Panc1 (cell line): ENCODE measurements at regions not wholly inside any gene's neighbourhood (a gene's known extent, or its start where the extent isn't known, plus 50 kb on each side); places are given as distances from the start of the nearest gene placed in this dataset.

Experiments used
- ATAC-seq: fragments of 200-7000 bp; cut with Tn5 transposase; 2 replicates; pipeline ENCODE4 v1.9.1; 2020; ENCODE audit warnings: mild to moderate bottlenecking, moderate library complexity
- BruUV-seq: library from RNA; stranded (reverse); fragments of 400-500 nt; replicated peaks from 2 replicates; lab custom pipeline; 2021; lab: Mats Ljungman, UMichigan
- CTCF ChIA-PET: fragments of 300-600 bp; sonication (Branson Sonifier 250); formaldehyde crosslinking; loops from one replicate; lab custom pipeline; 2022; ENCODE audit warnings: antibody characterized with exemption; lab: Charles Lee
- POLR2A ChIA-PET: fragments of 300-600 bp; sonication (Branson Sonifier 250); formaldehyde crosslinking; loops from one replicate; lab custom pipeline; 2022; ENCODE audit warnings: antibody characterized with exemption; lab: Charles Lee
- DNase-seq: peaks from one replicate; pipeline ENCODE4 v3.0.0-alpha.2; 2010; ENCODE audit warnings: low read depth, low spot score
- H3K27ac ChIP-seq: 2 replicates; pipeline ENCODE4 v1.5.1; 2011; ENCODE audit warnings: mild to moderate bottlenecking, low read length, inconsistent platforms
- H3K27me3 ChIP-seq: fragments of 200-500 bp; sonication (Bioruptor generic); 2 replicates; pipeline ENCODE4 v1.6.0; 2014; ENCODE audit warnings: low read length, inconsistent platforms; ENCODE audit not compliant: control insufficient read depth, insufficient read depth
- H3K36me3 ChIP-seq: fragments of 200-500 bp; sonication (Bioruptor generic); 2 replicates; pipeline ENCODE4 v1.5.1; 2014; ENCODE audit warnings: inconsistent platforms, mild to moderate bottlenecking, low read length, moderate library complexity; ENCODE audit not compliant: control insufficient read depth, insufficient read depth
- H3K4me1 ChIP-seq: 2 replicates; pipeline ENCODE4 v1.5.1; 2011; ENCODE audit warnings: inconsistent platforms, mild to moderate bottlenecking, low read length, moderate library complexity; ENCODE audit not compliant: control insufficient read depth, insufficient read depth
- H3K4me3 ChIP-seq, 2 experiments: 2 replicates each; pipeline ENCODE4 v1.5.1; 2011 to 2012; ENCODE audit warnings: low read depth in 2 of 2, low read length in 2 of 2, mild to moderate bottlenecking in 2 of 2, inconsistent platforms in 1 of 2, moderate library complexity in 1 of 2
- H3K9me3 ChIP-seq: fragments of 200-500 bp; sonication (Bioruptor generic); 2 replicates; pipeline ENCODE4 v1.5.1; 2014; ENCODE audit warnings: low read depth, mild to moderate bottlenecking, inconsistent platforms, low read length, moderate library complexity; ENCODE audit not compliant: control insufficient read depth, insufficient read depth
- CTCF ChIP-seq: fragments of 450-650 bp; IDR thresholded peaks from 2 replicates; pipeline ENCODE4 v1.5.1; 2017; ENCODE audit warnings: mild to moderate bottlenecking
- POLR2AphosphoS5 ChIP-seq: IDR thresholded peaks from 2 replicates; pipeline ENCODE4 v1.6.1; 2012; ENCODE audit warnings: mild to moderate bottlenecking, low read depth, low read length, moderate library complexity
- REST ChIP-seq, 2 experiments: IDR thresholded peaks; 2 replicates each; pipeline ENCODE4 v1.6.1; 2011 to 2012; ENCODE audit warnings: low read depth in 2 of 2, control low read depth in 1 of 2, low read length in 1 of 2, mild to moderate bottlenecking in 1 of 2, moderate library complexity in 1 of 2; ENCODE audit not compliant: insufficient read depth in 1 of 2
- SIN3A ChIP-seq: IDR thresholded peaks from 2 replicates; pipeline ENCODE4 v1.6.1; 2012; ENCODE audit warnings: low read depth, mild to moderate bottlenecking, low read length, moderate library complexity, borderline replicate concordance; ENCODE audit not compliant: insufficient read depth
- TCF7L2 ChIP-seq: IDR thresholded peaks from 2 replicates; pipeline ENCODE4 v1.6.1; 2011; ENCODE audit warnings: mild to moderate bottlenecking, low read depth, low read length, inconsistent platforms
- in situ Hi-C: cut with HindIII; loops from 2 replicates; pipeline ENCODE4 v1.10.0; 2016; ENCODE audit warnings: low sequenced_read_pairs, low pct_unique_long_range_greater_than_20kb
- intact Hi-C: fragments of 100-400 bp; cut with micrococcal nuclease; formaldehyde crosslinking; loops from one replicate; pipeline ENCODE4 v1.10.0; 2022; ENCODE audit not compliant: unreplicated experiment

- Histone ChIP-seq H3K27me3 (no peaks in the 10 kb centered on the region), H3K4me3 (no peak overlapping the region), H3K36me3 (no peaks in the 10 kb centered on the region), H3K27ac (no peak overlapping the region), H3K4me1 (no peaks in the 10 kb centered on the region), H3K9me3 (no peaks in the 10 kb centered on the region)
- intact Hi-C loops (no loop called here), in situ Hi-C loops (no loop called here)
- ATAC-seq (no peak), DNase-seq (no peak)
- no TSS peak for BruUV-seq
- no peak for TF ChIP-seq SIN3A
- no peak for TF ChIP-seq POLR2AphosphoS5
- TF ChIP-seq CTCF: no peak
- no peak for TF ChIP-seq REST (IDR thresholded peaks at IDR 0.05; ENCODE audit: insufficient read depth in 1 of 2, low read depth in 2 of 2, low read length in 1 of 2)
- TF ChIP-seq TCF7L2: no peak
- CTCF ChIA-PET: no interaction called here
- POLR2A ChIA-PET: no interaction called here
These were observed 94.6 kb downstream of the EN1 start for GRCh38 chr2:118752762-118753429.

GRCh38 chr2:118750959-118751565 lies 96.4 kb downstream of the EN1 start:
- Histone ChIP-seq H3K4me3 (no peak overlapping the region), H3K9me3 (no peaks in the 10 kb centered on the region), H3K36me3 (no peaks in the 10 kb centered on the region), H3K27me3 (no peaks in the 10 kb centered on the region), H3K4me1 (no peaks in the 10 kb centered on the region), H3K27ac (no peak overlapping the region)
- no peak for DNase-seq
- CTCF ChIA-PET: no interaction called here
- no TSS peak for BruUV-seq
- POLR2A ChIA-PET: no interaction called here
- no peak for ATAC-seq
- intact Hi-C loops (no loop called here), in situ Hi-C loops (no loop called here)
- TF ChIP-seq REST (IDR thresholded peaks at IDR 0.05; ENCODE audit: insufficient read depth in 1 of 2, low read depth in 2 of 2, low read length in 1 of 2) (no peak), SIN3A (no peak), CTCF (no peak), POLR2AphosphoS5 (no peak), TCF7L2 (no peak)
